Stimulated activated CD4-positive, alpha-beta T cell treated with anti-CD3 and anti-CD28 coated beads, Interleukin-15, amount 100 ng/mL, for 48 hours (primary cell): ENCODE measurements at regions not wholly inside any gene's neighbourhood (a gene's known extent, or its start where the extent isn't known, plus 50 kb on each side); places are given as distances from the start of the nearest gene placed in this dataset.
"Not testable (repeated sequence)": the region's sequence is repeated elsewhere in the genome, so short reads cannot be mapped to it uniquely, and the experiment has no call there.

ENCODE experiments used
- DNase-seq, 2 donors: peaks; one replicate each; pipeline ENCODE4 v3.0.0-alpha.2; 2020; ENCODE audit warnings: low read depth in 2 of 2

DNA sequence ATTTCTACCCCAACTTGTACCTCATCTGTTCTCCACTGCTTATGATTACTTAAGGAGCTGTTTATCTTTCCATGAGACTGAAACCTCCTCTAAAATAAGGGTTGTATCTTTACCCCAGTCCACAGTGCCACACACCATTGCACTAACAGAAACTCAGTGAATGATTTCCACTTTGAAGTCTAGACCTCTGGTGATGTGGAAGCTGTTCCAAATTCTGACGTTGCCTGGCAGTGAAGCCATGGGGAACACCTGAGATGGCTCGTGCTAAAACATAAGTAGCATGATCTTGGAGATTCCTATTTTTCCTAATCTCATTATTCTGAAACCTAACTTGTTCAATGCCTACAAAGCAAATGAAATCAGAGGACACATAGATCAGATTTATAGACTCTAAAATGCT, 583.2 kb downstream of the EBF1 start:
- DNase-seq: no peak

DNA sequence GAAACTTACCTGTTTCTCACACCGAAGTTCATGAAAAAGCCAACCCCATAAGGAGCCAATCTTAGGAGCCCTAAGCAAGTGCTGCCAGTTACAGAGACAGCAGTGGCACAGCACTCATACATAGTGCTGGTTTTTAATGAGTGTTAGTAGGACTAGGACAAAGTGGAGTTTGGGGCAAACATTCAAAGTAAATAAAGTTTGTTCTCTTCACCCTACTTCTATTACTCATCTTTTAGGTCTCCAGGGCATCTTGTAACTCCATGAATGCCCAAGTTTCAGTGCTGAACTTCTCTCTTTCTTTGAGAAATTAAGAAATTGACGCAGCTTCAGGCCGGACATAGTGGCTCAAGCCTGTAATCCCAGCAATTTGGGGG, 584.7 kb downstream of the EBF1 start:
- DNase-seq: no peak

DNA sequence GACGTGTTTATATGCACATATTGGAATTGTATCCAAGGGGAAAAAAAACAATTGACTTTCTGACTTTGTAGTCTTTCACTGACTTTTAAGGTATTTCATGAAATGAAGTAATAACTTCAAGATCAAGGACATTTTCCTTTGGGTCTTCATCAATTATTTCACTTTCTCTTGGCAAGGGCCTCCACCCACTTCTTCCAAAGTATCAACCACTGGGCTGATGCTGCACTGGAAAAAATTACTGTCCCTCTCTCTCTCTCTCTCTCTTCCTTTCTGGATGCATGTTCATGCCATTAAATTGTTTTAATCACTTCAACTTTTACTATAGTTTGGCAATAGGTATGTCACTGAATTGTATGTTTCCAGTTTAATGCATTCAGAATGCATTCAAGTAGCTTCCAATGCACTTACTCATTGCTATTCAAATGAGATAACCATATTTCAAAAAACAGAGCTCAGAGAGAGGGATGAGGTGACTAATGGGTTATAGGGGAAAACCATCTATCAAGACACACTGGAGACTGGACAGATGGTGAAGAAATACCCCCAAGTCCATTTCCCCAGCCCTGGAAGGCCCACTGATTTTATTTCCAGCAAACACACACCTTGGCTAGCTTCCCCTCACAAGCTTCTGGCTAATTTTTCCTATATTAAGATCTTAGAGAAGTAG, 585.3 kb downstream of the EBF1 start:
- no peak for DNase-seq

DNA sequence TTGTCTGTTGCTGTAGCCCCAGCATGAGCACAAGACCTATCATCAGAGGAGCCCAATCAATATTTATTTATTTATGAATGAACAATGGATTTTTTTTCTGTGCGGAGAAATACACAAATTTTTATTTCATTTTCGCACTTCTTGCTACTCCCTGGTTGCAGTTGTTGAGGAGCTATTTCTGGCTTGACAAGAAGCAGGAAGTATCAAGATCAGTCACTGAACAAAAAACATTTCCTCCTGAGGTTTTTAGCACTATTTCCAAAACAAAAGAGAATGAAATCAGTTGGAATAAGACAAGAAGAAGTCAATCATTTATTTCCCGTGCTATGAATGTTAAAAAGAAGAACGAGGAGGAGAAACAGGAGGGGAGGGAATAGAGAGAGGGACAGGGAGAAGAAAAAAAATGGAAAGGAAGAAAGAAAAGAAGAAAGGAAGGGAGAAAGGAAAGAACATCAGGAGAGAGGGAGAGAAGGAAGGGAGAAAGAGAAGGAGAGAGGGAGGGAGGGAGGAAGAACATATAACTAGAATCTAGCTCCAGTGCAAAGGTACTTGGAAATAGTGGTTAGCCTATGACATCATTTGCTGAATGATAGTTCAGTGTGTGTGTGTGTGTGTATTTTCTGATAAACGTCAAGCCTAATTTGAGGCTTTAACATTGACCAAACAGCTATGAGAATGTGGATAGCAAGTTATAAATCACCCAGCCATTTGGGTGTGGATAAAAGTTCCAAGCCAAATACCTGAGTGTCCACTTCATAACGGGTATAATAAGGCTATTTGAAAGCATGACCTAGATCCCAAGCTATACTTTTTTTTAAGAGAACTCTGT, 586.0 kb downstream of the EBF1 start:
- no peak for DNase-seq

DNA sequence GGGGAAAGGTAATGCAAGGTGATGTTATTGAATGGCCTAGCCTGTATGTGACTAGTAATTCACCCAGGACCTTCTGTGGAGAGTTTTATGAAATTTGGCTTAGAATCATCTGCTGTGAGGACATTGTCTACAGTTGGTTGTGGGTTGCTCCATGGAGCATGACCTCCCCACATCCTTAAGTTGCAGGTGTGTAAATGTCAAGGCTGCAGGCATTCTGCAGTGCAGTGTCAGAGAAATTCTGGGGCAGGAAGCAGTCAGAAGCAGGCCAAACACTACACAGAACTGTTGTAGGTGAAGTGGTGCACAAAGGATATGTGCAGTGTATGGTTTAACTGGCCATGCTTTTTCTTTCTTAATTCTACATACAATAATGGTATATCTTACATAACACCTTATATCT, 588.3 kb downstream of the EBF1 start:
- no peak for DNase-seq

DNA sequence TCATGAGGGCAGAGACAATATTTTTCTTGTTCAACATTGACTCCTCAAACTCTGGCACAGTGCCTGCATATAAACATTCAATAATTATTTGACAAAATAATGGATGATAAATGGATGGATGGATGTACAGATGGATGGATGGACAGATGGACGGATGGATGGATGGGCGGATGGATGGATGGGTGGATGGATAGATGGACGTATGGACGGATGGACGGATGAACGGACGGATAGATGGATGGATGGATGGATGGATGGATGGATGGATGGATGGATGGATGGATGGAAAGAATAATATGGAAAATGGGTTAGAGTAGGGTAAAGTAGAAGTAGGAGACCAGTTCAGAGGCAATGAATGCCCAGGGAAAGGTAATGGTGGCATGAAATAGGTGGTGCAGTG, 589.2 kb downstream of the EBF1 start:
- DNase-seq: no peak

DNA sequence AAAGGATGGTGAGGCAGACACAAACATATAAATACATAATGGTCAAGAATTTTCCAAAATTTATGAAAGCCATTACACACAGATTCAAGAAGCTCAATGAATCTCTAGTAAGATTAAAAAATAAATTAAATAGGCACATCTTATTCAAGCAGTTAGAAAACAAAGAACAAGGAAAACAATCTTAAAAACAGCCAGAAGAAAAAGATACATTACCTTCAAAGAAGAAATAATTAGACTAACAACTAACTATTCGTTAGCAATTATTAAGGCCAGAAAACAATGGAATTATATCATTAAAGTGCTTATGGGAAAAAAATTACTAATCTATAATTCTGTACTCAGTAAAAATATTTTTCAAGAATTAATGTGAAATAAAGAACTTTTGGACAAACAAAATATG, 593.1 kb downstream of the EBF1 start:
- no peak for DNase-seq

DNA sequence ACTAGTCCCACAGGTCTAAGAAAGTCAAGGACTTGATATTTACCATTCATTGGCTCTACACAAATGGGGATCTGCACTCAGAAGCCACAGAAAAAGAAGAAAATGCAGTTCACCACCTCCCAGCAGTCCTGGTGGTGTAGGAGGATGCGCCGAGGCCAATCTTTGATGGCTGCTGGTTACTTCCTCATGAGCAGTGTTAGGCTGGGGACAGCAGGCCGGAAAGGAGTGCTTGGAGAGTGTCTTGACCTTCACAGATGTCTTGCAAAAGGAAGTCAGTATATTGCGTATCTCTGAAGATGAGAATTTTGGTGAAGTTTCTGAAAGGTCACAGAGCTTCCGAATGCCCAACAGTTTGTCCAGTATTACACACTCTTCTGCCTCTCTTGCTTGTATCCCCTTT, 597.0 kb downstream of the EBF1 start:
- DNase-seq: no peak

DNA sequence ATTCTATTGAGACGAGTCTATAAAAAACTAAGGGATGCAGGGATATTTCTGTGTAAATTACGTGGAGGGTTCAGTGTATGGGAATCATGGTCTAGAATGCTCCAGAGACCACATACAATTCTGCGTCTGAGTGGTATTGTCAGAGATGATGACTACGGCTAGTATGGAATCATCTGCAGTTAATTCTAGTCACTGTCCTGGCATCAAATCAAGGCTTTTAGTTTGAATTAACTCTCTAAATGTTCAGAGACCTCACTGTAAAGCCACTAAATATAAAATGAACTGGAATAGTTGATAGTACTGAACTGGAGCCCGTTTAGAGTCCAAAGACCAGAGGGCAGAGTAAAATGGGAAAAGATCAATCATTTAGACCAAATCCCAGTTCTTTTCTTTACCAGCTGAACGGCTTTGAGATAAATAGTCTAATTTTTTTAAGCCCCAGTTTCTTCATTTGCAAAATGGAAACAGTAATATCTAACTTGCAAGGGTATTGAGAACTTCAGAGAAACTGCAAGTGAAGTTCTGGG, 599.8 kb downstream of the EBF1 start:
- DNase-seq: no peak

DNA sequence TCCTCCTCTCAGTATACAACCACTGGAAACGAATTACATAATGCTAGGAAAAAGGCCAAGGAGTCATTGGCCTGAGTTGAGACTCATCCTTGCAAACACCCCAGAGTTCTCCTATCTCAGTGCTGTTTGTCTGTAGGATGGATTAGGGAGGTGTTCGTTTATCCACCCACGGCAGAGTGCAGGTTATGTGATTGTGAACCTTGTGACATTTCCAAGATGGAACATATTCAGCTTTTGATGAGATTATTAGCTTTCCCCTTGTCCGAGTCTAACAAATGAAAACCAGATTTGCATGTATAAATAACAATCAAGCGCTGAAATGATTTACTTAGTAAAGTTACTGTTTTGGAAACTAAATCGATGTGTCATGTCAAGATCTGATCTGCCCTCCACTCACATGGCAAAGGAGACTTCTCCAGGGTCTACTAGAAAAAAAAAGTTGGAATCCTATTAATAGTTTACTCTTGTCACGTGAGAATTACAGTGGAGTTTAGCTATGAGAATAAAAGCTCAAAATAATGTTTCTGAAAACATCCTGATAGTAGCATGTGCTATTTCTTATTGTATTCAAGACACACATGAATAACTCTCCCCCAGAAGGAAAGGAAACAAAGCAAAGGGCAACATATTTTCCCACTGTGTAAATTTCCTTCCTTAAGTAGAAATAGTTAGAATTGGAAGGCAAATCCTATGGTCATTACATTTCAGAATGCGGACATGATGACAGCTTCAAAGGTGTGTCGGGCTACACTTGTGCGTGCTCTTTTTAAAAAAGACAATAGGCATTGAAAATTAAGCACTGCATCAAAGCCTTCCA, 600.4 kb downstream of the EBF1 start:
- DNase-seq: no peak

DNA sequence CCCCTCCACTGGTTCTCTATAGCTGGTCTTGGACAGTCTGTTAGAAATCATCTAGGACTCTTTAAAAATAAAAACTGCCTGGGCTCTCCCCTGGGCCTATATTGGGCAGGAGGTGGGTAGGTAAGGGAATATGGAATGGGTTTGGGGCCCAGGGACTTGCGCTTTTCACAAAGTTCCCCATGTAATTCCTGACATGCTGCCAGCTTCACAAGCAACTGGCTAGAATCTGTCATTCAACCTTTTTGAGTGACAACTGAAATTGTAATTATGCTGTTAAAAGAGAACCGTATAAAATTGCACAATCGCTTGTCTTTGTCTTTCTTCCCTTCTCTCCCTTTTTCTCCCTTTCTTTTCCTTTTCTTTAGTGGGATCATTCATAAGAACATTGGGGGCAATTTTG, 603.1 kb downstream of the EBF1 start:
- DNase-seq: no peak

DNA sequence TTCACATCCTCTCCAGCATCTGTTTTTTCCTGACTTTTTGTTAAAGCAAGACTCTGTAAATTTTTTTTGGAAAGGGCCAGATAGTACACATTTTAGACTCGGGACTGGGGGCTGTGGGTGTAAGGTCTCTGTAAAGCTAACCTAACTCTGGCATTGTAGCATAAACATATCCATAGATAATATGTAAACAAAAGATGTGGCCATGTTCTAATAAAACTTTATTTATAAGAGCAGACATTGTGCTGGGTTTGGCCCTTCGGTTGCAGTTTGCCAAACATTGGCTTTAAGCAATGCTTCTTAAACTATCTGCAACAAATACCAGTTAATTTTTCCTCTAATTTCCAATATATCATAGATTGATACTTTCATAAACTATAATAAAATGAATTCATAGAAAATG, 605.2 kb downstream of the EBF1 start:
- no peak for DNase-seq

DNA sequence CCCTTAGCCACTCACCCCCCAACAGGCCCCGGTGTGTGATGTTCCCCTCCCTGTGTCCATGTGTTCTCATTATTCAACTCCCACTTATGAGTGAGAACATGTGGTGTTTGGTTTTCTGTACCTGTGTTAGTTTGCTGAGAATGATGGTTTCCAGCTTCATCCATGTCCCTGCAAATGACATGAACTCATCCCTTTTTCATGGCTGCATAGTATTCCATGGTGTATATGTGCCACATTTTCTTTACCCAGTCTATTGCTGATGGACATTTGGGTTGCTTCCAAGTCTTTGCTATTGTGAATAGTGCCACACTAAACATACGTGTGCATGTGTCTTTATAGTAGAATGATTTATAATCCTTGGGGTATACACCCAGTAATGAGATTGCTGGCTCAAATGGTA, 605.7 kb downstream of the EBF1 start:
- DNase-seq: not testable (repeated sequence)

DNA sequence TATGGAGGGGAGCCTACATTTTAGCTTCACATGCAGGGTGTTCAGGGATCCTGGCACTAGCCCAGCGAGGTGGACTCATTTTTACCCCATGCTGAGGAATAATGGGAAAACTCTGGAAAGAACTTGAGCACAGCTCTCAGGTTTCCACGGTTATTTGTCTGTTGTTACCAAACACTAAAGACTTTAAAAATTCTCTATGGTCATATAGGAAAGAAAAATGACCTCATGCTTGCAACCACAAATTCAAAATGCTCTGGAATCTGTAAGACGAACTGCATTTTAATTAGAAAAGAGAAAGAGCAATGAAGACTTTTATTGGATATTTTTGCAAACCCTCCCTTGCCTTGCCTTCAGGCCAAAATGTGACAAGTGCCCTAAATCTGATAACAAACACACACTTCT, 606.9 kb downstream of the EBF1 start:
- no peak for DNase-seq

DNA sequence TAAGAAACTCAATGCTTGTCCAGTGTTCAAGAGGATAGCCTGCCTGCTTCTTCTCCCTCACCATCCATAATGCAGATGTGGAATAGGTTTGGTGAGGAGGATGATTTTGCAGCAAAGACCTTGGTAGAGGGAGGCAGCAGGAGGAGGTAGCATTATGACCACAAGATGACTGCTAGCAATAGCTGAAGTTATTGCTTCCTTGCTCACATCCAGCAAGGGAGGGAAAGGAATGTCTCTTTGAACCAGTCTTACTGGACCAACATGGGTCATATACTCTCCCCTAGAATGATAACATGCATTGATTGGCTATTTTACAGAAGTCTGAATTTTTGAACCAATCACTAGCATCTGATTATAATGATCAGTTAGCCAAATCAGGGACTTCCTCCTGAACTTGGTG, 607.6 kb downstream of the EBF1 start:
- no peak for DNase-seq

DNA sequence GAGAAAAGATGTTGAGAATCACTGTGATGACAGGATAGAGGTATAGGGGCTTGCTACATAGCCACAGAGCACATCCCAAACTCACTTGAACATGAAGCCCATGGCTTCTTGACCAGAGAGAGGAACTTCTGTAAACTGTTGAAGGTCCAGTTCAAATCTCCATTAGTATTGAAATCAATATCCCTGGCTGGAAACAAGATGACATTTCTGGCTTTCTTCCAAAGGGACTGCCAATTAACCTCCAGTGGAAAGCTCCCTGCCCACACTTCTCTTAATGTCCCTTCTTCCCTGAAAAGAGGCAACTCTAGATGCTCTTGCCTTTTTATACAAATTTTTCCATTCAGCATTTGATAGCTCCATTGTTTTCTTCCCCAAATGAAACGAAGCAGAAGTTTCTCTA, 612.1 kb downstream of the EBF1 start:
- DNase-seq: no peak

DNA sequence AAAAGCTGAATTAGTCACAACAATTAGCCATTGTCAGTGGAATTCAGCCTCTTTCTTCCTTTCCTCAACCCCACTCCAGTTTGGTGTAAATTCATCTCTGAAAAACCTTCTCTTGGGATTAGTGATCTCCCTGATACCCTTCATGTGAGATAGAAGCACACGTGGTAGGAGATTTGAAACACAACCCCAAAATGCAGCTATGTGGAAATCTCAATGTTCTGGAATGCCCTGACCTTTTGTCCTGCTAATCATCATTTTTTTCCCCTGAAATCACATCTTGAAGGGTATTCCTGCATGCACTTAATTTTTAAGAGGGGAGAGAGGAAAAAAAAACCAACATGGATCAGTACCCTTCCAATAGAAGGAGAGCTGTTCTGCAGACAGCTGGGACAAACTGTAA, 612.6 kb downstream of the EBF1 start:
- DNase-seq: no peak

DNA sequence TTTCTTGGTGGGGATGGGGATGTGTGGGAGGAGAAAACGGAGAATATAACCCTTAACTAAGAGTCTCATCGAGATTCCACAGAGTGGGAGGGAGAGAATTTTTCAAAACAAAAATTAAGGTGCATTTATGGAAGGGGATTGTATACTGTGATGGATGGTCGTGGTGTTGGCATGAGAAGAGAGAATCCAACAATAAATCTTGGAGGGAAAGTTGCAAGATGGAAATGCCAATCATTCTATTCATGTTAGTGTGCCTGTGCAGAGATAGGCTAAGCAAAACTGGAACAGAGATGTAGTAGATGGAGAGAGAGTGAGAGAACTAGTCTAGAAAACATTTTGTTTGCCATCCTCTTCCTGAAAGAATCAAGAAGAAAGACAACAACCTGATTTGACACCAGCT, 613.1 kb downstream of the EBF1 start:
- DNase-seq: no peak

DNA sequence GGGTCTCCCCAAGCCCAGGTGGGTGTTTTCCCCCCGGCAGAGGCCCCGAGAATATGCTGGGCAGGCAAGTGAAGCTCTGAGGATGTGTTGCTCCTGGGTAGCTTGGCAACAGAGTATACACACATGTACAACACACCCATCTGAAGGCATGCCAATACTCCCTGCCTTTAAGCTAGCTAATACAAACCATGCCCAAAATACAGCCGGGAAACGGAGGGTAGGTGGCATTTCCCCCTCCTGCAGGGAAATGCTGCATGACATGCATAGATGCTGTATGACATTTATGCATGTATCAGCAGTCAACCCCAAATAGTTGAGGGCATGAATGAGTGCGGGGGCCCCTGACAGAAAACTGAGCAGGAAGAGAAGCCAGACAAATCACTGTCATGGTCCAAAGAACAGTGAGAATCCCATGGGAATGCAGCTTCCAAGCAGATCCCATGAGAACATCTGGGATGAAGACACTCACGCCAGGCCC, 614.1 kb downstream of the EBF1 start:
- no peak for DNase-seq

DNA sequence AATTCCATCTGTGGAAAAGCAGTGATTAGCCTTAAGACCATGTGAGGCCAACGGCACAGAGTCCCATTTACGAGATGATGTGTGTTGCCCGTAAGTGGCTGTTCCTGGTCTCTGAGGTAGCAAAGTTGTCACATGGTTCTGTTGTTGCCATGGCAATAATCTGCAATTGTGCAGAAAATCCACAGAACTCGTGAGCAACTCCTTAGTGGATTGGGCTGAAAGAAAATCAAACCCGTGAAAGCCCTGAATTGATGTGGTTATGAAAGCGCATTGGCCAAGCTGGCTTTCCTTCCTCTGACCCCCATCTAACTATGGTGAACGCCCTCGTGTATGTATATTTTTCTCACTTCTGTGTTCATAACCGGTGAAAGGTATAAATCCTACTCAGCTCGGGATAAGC, 614.7 kb downstream of the EBF1 start:
- DNase-seq: no peak

DNA sequence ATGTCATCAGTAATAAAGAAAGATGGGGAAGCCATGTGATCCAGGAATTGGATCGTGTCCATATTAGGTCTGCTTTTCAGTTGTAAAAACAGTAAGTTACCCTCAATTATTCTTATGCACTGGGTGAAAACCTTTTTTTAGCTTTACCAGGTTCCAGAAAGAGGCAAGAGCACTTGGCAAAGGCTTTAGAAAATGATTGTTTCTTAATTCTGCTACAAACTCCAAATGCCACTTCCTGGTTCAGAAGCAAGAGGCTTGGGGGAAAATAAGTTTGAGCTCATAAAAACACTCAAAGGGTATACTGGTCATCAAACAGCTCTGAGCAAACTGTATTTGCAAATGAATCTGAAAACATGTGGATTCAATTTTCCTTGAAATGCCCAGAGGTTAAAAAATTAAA, 615.6 kb downstream of the EBF1 start:
- DNase-seq: no peak

DNA sequence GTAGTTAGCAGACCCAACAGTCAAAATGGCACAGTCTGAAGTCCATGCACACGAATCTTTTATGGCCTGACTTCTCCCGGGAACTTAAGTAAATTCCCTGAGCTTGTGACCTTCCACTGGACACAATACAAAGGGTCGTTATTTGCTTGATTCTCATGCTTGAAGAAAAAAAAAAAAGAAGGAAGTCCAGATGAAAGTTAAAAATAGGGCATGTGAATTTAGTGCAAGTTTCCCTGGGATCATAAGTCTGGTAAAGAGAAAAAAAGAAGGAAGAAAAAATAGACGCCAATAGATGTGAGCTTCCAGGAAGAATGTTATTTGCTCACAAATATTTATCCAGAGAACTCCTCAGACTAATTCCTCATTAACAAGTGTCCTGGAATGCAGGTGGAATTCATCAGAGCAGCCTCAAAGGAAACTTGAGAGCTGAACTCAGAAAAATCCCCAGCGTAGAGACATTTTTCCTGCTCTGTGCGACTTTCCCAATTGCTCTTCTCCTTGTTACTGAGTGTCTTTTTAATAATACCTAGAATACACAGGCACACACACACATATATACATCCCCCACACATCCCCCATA, 616.3 kb downstream of the EBF1 start:
- DNase-seq: no peak
